Tibial artery (tissue), 4 donors: ENCODE measurements at regions not wholly inside any gene's neighbourhood (a gene's known extent, or its start where the extent isn't known, plus 50 kb on each side); places are given as distances from the start of the nearest gene placed in this dataset.

Experiments used
- DNase-seq, 2 donors: peaks; one replicate each; pipeline ENCODE4 v3.0.0-alpha.2; 2019
- H3K27ac ChIP-seq, 2 donors: fragments of 200-600 bp; sonication (generic) in 1 of 2; 1 replicate in 1 of 2; 2 replicates in 1 of 2; pipeline ENCODE4 v1.5.1; 2018 to 2019; ENCODE audit warnings: mild to moderate bottlenecking in 1 of 2
- H3K27me3 ChIP-seq, 2 donors: fragments of 200-600 bp; sonication (generic) in 1 of 2; one replicate each; pipeline versions ENCODE4 v1.5.1 to v1.6.0; 2016 to 2019
- H3K36me3 ChIP-seq, 3 donors: fragments of 200-600 bp; sonication (generic) in 2 of 3; one replicate each; pipeline ENCODE4 v1.5.1; 2016 to 2019; ENCODE audit warnings: mild to moderate bottlenecking in 2 of 3
- H3K4me1 ChIP-seq, 4 donors: fragments of 200-600 bp; sonication (generic) in 2 of 4; 1 replicate in 3 of 4; 2 replicates in 1 of 4; pipeline ENCODE4 v1.5.1; 2016 to 2019
- H3K4me3 ChIP-seq, 2 donors: fragments of 200-600 bp; sonication (generic) in 1 of 2; 1 replicate in 1 of 2; 2 replicates in 1 of 2; pipeline ENCODE4 v1.5.1; 2018 to 2019; ENCODE audit warnings: mild to moderate bottlenecking in 2 of 2
- H3K9me3 ChIP-seq, 3 donors: fragments of 200-600 bp; sonication (generic) in 1 of 3; one replicate each; pipeline ENCODE4 v1.5.1; 2016 to 2019
- intact Hi-C: fragments of 100-400 bp; cut with DNase I; formaldehyde crosslinking; loops from one replicate; pipeline ENCODE4 v1.15.0; 2023; ENCODE audit warnings: low total_unique reads
- TF ChIP-seq, protein P1 (sequence below), 2 experiments: fragments of 200-600 bp in 1 of 2; fragments of 450-650 bp in 1 of 2; IDR thresholded peaks; one replicate each; pipeline ENCODE4 v1.5.1; 2017 to 2019; ENCODE audit warnings: antibody characterized with exemption in 2 of 2, mild to moderate bottlenecking in 1 of 2, moderate library complexity in 1 of 2

DNA sequence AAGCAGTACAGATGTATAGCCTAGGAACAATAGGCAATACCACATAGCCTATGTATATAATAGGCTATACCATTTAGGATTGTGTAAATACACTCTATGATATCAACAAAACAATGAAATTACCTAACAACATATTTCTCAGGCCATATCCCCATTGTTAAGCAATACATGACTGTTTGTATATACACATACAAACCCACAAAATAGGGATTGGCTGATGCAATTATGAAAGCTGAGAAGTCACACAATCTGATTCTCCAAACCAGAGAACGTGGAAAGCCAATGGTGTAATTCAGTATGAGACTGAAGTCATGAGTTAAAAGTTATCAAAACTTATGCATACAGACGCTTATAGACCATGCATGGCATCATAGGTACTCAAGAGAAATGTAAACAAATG lies 700.1 kb upstream of the RAG2 start:
- no peaks in the 10 kb centered on the region for H3K4me1 ChIP-seq
- no peaks in the 10 kb centered on the region for H3K27me3 ChIP-seq
- intact Hi-C loops: no loop called here
- TF ChIP-seq, protein P1, sequence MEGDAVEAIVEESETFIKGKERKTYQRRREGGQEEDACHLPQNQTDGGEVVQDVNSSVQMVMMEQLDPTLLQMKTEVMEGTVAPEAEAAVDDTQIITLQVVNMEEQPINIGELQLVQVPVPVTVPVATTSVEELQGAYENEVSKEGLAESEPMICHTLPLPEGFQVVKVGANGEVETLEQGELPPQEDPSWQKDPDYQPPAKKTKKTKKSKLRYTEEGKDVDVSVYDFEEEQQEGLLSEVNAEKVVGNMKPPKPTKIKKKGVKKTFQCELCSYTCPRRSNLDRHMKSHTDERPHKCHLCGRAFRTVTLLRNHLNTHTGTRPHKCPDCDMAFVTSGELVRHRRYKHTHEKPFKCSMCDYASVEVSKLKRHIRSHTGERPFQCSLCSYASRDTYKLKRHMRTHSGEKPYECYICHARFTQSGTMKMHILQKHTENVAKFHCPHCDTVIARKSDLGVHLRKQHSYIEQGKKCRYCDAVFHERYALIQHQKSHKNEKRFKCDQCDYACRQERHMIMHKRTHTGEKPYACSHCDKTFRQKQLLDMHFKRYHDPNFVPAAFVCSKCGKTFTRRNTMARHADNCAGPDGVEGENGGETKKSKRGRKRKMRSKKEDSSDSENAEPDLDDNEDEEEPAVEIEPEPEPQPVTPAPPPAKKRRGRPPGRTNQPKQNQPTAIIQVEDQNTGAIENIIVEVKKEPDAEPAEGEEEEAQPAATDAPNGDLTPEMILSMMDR (IDR thresholded peaks at IDR 0.05): no peak
- H3K4me3 ChIP-seq: no peak overlapping the region
- no peak overlapping the region for H3K27ac ChIP-seq
- H3K36me3 ChIP-seq: no peaks in the 10 kb centered on the region
- no peak for DNase-seq
- no peaks in the 10 kb centered on the region for H3K9me3 ChIP-seq

DNA sequence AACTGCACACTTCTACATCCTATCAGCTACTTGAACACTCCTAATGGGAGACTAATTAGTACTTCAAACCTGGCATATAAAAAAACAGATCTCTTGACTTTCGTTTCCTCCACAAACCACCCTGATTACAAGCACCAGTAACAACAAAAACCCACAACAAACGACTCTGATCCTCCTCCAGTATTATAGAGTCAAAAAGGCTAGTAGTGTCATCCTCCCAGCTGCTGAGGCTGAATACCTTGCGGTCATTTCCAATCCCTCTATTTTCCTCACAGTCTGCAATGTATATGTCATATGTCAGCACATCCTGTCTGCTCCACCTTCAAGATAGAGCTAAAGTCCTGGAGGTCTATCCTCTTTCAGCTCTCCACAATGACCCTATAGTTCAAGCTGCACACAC lies 688.9 kb upstream of the RAG2 start:
- TF ChIP-seq, protein P1 (IDR thresholded peaks at IDR 0.05): no peak
- no peak overlapping the region for H3K4me3 ChIP-seq
- H3K27me3 ChIP-seq: no peaks in the 10 kb centered on the region
- H3K4me1 ChIP-seq: no peaks in the 10 kb centered on the region
- no peak for DNase-seq
- no peak overlapping the region for H3K27ac ChIP-seq
- intact Hi-C loops: no loop called here
- H3K36me3 ChIP-seq: no peaks in the 10 kb centered on the region
- H3K9me3 ChIP-seq: no peaks in the 10 kb centered on the region

DNA sequence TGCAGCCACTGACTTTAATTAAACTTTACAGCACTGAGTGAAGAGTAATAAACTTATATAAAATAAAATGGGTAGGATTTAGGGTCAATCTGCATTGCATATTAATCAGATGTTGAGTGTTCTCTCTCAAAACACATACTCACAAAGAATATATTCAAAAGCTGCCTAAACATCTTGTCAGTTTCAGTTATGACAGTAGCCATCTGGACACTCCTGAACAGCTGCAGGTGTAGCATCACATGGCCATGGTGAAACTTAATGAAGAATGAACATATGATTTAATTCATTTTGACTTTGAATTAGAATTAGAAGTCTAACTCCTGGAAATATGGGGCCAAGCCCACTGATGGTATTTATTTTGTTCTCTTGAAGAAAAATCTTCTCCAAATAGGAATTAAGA lies 684.3 kb upstream of the RAG2 start:
- H3K36me3 ChIP-seq: no peaks in the 10 kb centered on the region
- no peaks in the 10 kb centered on the region for H3K27me3 ChIP-seq
- TF ChIP-seq, protein P1 (IDR thresholded peaks at IDR 0.05): no peak
- no peaks in the 10 kb centered on the region for H3K4me1 ChIP-seq
- no peak overlapping the region for H3K4me3 ChIP-seq
- no peaks in the 10 kb centered on the region for H3K9me3 ChIP-seq
- intact Hi-C loops: no loop called here
- DNase-seq: no peak
- no peak overlapping the region for H3K27ac ChIP-seq

GRCh38 chr11:37280200-37280599 lies 682.2 kb upstream of the RAG2 start:
- no peak overlapping the region for H3K27ac ChIP-seq
- intact Hi-C loops: no loop called here
- TF ChIP-seq, protein P1 (IDR thresholded peaks at IDR 0.05): no peak
- H3K27me3 ChIP-seq: no peaks in the 10 kb centered on the region
- H3K9me3 ChIP-seq: no peaks in the 10 kb centered on the region
- no peak overlapping the region for H3K4me3 ChIP-seq
- H3K36me3 ChIP-seq: no peaks in the 10 kb centered on the region
- no peak for DNase-seq
- H3K4me1 ChIP-seq: no peaks in the 10 kb centered on the region

DNA sequence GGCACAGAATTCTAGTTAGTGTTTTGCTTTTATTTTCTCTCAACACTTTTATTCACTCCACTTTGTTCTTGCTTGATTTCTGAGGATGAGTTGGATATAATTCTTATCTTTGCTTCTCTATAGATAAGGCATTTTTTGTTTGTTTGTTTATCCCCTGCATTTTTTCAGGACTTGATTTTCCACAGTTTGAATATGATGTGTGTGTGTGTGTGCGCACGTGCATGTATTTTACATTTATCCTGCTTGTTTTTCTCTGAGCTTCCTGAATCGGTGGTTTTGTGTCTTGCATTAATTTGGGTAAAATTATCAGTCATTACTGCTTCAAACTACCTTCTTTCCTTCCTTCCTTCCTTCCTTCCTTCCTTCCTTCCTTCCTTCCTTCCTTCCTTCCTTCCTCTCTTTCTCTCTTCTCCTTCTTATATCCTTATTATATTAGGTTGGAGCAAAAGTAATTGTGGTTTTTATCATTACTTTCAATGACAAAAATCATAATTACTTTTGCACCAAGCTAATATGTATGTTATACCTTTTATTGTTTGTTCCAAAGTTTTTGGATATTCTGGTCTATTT lies 679.9 kb upstream of the RAG2 start:
- H3K27me3 ChIP-seq: no peaks in the 10 kb centered on the region
- H3K36me3 ChIP-seq: no peaks in the 10 kb centered on the region
- TF ChIP-seq, protein P1 (IDR thresholded peaks at IDR 0.05): no peak
- no peak overlapping the region for H3K27ac ChIP-seq
- no peaks in the 10 kb centered on the region for H3K4me1 ChIP-seq
- intact Hi-C loops: no loop called here
- DNase-seq: no peak
- no peak overlapping the region for H3K4me3 ChIP-seq
- no peaks in the 10 kb centered on the region for H3K9me3 ChIP-seq

GRCh38 chr11:37264783-37265182 lies 666.7 kb upstream of the RAG2 start:
- Histone ChIP-seq H3K27ac (no peak overlapping the region), H3K4me1 (no peaks in the 10 kb centered on the region), H3K27me3 (no peaks in the 10 kb centered on the region), H3K36me3 (no peaks in the 10 kb centered on the region), H3K4me3 (no peak overlapping the region), H3K9me3 (no peaks in the 10 kb centered on the region)
- intact Hi-C loops: no loop called here
- TF ChIP-seq, protein P1 (IDR thresholded peaks at IDR 0.05): no peak
- DNase-seq: no peak
